ENCODE measurements at regions not wholly inside any gene's neighbourhood (a gene's known extent, or its start where the extent isn't known, plus 50 kb on each side); places are given as distances from the start of the nearest gene placed in this dataset.

DNA sequence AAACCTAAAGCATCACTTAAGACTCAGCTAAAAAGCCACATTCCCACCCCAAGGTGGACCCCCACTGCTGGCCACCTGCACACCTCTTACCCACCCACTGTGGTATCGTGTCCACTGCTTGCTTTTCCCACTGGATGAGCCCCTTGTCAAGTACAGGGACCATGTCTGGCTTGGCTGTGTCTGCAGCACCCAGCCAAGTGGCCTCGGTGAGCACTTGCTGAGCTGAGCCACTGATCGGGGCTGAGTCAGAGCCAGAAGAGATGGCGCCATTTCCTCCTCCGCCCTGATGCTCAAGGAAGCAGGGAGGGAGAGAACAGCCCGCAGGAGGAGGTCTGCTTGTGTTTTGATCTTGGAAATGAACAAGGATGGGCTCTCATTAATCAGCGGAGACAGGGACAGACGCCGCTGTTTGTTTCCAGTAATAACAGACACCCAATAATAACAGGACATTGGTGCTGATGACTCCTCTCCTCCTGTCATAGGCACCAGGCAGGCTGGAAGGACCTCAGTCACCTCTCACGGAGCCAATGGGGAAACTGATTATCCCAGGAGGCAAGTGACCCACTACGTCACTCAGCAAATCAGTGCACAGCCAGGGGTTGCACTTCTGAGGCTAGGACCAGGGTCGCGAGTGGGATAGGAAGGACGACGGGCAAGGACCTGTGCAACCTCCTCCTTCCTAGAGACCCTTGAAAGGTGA is 85.2 kb upstream of the RTL6 start:
- H3K4me3 ChIP-seq (ENCODE audit: low read depth, low read length) = no peak overlapping the region
- no peak for DNase-seq (ENCODE audit: low read depth, low spot score)
- TF ChIP-seq, protein P1, sequence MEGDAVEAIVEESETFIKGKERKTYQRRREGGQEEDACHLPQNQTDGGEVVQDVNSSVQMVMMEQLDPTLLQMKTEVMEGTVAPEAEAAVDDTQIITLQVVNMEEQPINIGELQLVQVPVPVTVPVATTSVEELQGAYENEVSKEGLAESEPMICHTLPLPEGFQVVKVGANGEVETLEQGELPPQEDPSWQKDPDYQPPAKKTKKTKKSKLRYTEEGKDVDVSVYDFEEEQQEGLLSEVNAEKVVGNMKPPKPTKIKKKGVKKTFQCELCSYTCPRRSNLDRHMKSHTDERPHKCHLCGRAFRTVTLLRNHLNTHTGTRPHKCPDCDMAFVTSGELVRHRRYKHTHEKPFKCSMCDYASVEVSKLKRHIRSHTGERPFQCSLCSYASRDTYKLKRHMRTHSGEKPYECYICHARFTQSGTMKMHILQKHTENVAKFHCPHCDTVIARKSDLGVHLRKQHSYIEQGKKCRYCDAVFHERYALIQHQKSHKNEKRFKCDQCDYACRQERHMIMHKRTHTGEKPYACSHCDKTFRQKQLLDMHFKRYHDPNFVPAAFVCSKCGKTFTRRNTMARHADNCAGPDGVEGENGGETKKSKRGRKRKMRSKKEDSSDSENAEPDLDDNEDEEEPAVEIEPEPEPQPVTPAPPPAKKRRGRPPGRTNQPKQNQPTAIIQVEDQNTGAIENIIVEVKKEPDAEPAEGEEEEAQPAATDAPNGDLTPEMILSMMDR (IDR thresholded peaks at IDR 0.05; ENCODE audit: low read depth, low read length) = no peak
- in situ Hi-C loops (cut with HindIII; ENCODE audit: low sequenced_read_pairs) = no loop called here

DNA sequence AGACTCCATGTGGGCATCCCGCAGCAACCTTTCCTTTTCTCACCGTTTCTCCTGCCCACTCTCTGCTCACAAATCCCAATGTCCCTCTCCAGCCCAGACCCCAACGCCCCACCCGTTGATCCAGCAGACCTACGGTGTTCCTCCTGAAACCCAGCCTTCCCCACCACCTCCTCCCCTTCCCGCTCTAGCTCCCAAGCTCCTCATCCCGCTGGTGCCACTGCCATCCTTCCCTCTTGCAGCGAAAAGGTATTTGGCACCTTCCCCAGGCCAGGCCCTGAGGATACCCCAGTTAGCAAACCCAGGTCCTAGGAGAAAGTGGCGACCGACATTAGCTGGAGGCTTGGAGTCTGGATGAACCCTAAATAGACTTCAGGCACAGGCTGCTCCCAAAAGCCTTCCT is 84.0 kb upstream of the RTL6 start:
- TF ChIP-seq, protein P1 (IDR thresholded peaks at IDR 0.05; ENCODE audit: low read depth, low read length) = no peak
- in situ Hi-C loops (cut with HindIII; ENCODE audit: low sequenced_read_pairs) = no loop called here
- no peak for DNase-seq (ENCODE audit: low read depth, low spot score)
- no peak overlapping the region for H3K4me3 ChIP-seq (ENCODE audit: low read depth, low read length)

DNA sequence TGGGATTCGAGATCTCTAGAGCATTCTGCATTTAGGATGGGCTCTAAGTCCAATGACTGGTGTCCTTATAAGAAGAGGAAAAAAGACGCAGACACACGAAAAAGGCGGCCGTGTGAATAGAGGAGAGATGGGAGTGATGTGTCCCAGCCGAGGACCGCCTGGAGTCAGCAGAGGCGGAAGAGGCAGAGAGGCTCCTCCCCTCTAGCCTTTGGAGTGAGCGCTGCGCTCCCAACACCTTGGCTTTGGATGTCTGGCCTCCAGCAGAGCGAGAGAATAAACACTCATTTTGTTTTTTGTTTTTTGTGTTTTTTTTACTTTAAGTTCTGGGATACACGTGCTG is 83.0 kb upstream of the RTL6 start:
- H3K4me3 ChIP-seq (ENCODE audit: low read depth, low read length) = no peak overlapping the region
- in situ Hi-C loops (cut with HindIII; ENCODE audit: low sequenced_read_pairs) = no loop called here
- no peak for DNase-seq (ENCODE audit: low read depth, low spot score)
- TF ChIP-seq, protein P1 (IDR thresholded peaks at IDR 0.05; ENCODE audit: low read depth, low read length) = no peak

DNA sequence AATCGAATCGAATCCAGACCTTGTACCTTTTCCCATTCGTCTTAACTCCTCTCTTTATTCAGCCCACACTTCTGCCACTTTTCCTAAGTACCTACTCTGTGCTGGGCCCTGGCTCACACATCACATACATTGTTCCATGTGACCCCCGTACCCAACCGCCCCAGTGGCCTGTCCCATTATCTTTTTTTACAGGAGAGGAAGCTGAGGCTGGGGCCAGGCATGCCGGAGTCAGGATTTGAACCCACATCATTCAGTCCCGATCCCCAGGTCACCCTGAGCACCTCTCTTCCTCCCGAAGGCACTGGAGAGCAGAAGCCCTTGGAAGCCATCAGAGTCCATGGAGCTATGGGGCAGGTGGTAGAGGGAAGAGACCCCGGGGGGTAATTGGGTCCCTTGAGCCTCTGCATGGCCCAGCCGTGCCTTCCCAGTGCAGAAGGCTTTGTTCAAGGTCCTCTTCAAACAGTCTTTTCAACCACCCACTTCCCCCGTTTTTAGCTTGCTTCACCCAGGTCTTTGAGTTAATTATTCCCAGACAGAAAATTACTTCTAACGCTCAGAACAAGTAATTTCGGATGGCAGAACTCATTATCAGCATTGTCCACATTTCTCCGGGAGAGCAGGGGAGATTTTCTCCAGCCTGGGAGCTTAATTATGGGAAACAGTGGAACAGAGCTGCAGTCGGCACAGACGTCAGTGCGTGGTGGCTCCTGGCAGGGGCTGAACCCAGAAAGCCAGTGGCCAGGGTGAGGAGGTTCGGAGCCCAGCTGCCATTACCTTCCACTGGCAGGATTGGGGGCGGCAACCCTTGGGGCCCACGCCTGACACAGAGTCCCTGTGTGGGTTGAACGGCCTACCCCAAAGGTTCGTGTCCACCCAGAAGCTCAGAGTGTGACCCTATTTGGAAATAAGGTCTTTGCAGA is 82.4 kb upstream of the RTL6 start:
- in situ Hi-C loops (cut with HindIII; ENCODE audit: low sequenced_read_pairs) = no loop called here
- H3K4me3 ChIP-seq (ENCODE audit: low read depth, low read length) = no peak overlapping the region
- no peak for DNase-seq (ENCODE audit: low read depth, low spot score)
- TF ChIP-seq, protein P1 (IDR thresholded peaks at IDR 0.05; ENCODE audit: low read depth, low read length) = no peak

DNA sequence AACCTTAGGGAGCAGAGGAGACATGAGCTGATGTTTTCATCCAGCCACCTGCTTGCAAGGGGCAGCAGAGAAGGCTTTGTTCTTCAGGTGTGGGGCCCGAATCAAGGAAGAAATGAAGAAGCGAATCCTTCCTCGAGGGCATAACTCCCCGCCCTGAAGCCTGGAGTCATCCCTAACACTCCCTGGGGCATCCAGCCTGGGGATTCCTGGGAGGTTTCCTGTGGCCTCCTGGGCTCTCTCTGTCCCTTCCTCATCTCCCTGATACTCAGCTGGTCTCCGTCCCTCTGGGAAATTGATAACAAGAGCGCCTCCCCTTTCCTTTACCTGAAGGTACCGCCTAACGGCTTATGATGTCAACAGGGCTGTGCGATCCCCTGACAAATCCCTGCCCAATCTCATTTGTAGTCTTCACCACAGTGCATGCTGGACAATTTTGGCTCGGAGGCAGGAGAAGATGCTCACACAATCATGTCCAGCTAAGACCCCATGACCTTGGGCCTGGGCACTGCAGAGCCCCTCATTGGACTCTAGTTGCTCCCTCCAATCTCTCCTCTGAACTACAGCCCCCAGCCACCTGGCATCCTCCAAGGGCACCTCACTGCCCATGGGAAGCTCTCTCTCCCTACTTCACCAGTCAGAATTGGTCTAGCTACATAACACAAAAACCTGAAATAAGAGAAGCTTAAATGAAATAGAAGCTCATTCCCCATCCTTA is 80.6 kb upstream of the RTL6 start:
- TF ChIP-seq, protein P1 (IDR thresholded peaks at IDR 0.05; ENCODE audit: low read depth, low read length) = no peak
- in situ Hi-C loops (cut with HindIII; ENCODE audit: low sequenced_read_pairs) = no loop called here
- no peak overlapping the region for H3K4me3 ChIP-seq (ENCODE audit: low read depth, low read length)
- no peak for DNase-seq (ENCODE audit: low read depth, low spot score)

DNA sequence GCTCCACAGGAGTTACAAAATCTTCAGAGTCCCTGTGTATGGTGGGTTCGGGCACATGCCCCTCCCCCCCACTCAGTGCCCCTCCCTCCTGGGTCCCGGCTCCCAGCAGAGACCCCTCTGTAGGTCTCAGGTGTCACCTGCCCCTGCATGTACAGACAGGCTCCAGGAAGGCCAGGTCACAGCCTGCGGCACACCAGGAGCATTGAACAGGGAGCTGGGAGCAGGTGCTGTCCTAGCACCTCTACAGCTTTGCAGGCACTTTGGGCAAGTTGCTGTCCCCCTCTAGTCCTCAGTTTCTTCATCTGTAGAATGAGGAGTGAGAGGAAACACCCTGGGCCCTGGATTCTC is 80.1 kb upstream of the RTL6 start:
- TF ChIP-seq, protein P1 (IDR thresholded peaks at IDR 0.05; ENCODE audit: low read depth, low read length) = no peak
- in situ Hi-C loops (cut with HindIII; ENCODE audit: low sequenced_read_pairs) = no loop called here
- no peak overlapping the region for H3K4me3 ChIP-seq (ENCODE audit: low read depth, low read length)
- no peak for DNase-seq (ENCODE audit: low read depth, low spot score)

Measured in astrocyte of the spinal cord (primary cell).